K562 (cell line): ENCODE measurements at regions not wholly inside any gene's neighbourhood (a gene's known extent, or its start where the extent isn't known, plus 50 kb on each side); places are given as distances from the start of the nearest gene placed in this dataset.

ENCODE experiments used
- CBFA2T2 ChIP-seq: fragments of 450-650 bp; conservative IDR thresholded peaks from 2 replicates; pipeline ENCODE4 v1.6.1; 2017; ENCODE audit warnings: mild to moderate bottlenecking
- FOXA1 ChIP-seq: fragments of 450-650 bp; IDR thresholded peaks from 2 replicates; pipeline ENCODE4 v1.6.1; 2016; ENCODE audit warnings: mild to moderate bottlenecking, borderline replicate concordance
- NR1H2 ChIP-seq: sonication (generic); formaldehyde crosslinking; IDR thresholded peaks from 2 replicates; pipeline ENCODE4 v1.4.0; 2020; ENCODE audit warnings: mild to moderate bottlenecking, missing genetic modification reagents
- RREB1 ChIP-seq: fragments of 250-450 bp; sonication (Bioruptor Pico); IDR thresholded peaks from 2 replicates; pipeline ENCODE4 v1.4.0; 2020
- SMAD3 ChIP-seq: fragments of 450-650 bp; formaldehyde crosslinking; conservative IDR thresholded peaks from 2 replicates; pipeline ENCODE4 v1.4.0; 2020; ENCODE audit warnings: mild to moderate bottlenecking
- ZBTB12 ChIP-seq: fragments of 250-450 bp; sonication (Bioruptor Pico); IDR thresholded peaks from 2 replicates; pipeline ENCODE4 v1.4.0; 2020
- ZNF165 ChIP-seq: fragments of 250-450 bp; sonication (Bioruptor Pico); IDR thresholded peaks from 2 replicates; pipeline ENCODE4 v1.4.0; 2020; ENCODE audit warnings: borderline replicate concordance
- ZNF23 ChIP-seq: fragments of 250-450 bp; sonication (Bioruptor Pico); IDR thresholded peaks from 2 replicates; pipeline ENCODE4 v1.4.0; 2020; ENCODE audit warnings: mild to moderate bottlenecking
- ZNF408 ChIP-seq: fragments of 250-450 bp; sonication (Bioruptor Pico); IDR thresholded peaks from 2 replicates; pipeline ENCODE4 v1.4.0; 2020; ENCODE audit warnings: low read depth, mild to moderate bottlenecking, moderate library complexity
- ZNF764 ChIP-seq: fragments of 250-450 bp; sonication (Bioruptor Pico); IDR thresholded peaks from 2 replicates; pipeline ENCODE4 v1.4.0; 2020; ENCODE audit warnings: low read depth, mild to moderate bottlenecking, moderate library complexity

- TF ChIP-seq RREB1 = no peak
- TF ChIP-seq NR1H2 (CRISPR knock-in tag) = no peak
- TF ChIP-seq ZNF165 = no peak
- TF ChIP-seq SMAD3 = no peak
- TF ChIP-seq ZNF408 (CRISPR knock-in tag) = no peak
- no peak for TF ChIP-seq FOXA1
- TF ChIP-seq ZNF23 (CRISPR knock-in tag) = no peak
- no peak for TF ChIP-seq ZNF764 (CRISPR knock-in tag)
- TF ChIP-seq CBFA2T2 = no peak
- TF ChIP-seq ZBTB12 = no peak
Measured at GRCh38 chr1:90339811-90340210, 344.9 kb downstream of the ZNF326 start (continued).
